Left lung (tissue), 4 donors: ENCODE measurements at regions not wholly inside any gene's neighbourhood (a gene's known extent, or its start where the extent isn't known, plus 50 kb on each side); places are given as distances from the start of the nearest gene placed in this dataset.
"Not testable (repeated sequence)": the region's sequence is repeated elsewhere in the genome, so short reads cannot be mapped to it uniquely, and the experiment has no call there.

Experiments
- ATAC-seq: fragments of 200-7000 bp; cut with Tn5 transposase; one replicate; pipeline ENCODE4 v1.9.1; 2020; ENCODE audit warnings: moderate library complexity
- DNase-seq, 4 donors: peaks; one replicate each; pipeline ENCODE4 v3.0.0-alpha.2; 2013 to 2020
- H3K27ac ChIP-seq, 2 donors: fragments of 200-600 bp; sonication (generic) in 1 of 2; one replicate each; pipeline versions ENCODE4 v1.5.0 to v1.8.0; 2020 to 2021
- H3K27me3 ChIP-seq, 2 donors: fragments of 200-600 bp; sonication (generic) in 1 of 2; one replicate each; pipeline versions ENCODE4 v1.5.0 to v1.8.0; 2020 to 2021
- H3K36me3 ChIP-seq, 2 donors: fragments of 200-600 bp; sonication (generic) in 1 of 2; one replicate each; pipeline versions ENCODE4 v1.5.0 to v1.8.0; 2020 to 2021
- H3K4me1 ChIP-seq, 2 donors: fragments of 200-600 bp; one replicate each; pipeline ENCODE4 v1.8.0; 2021
- H3K4me3 ChIP-seq, 2 donors: fragments of 200-600 bp; sonication (generic) in 1 of 2; one replicate each; pipeline versions ENCODE4 v1.5.0 to v1.8.0; 2020 to 2021; ENCODE audit warnings: mild to moderate bottlenecking in 1 of 2
- H3K9me3 ChIP-seq, 2 donors: fragments of 200-600 bp; sonication (generic) in 1 of 2; one replicate each; pipeline versions ENCODE4 v1.5.0 to v1.8.0; 2020 to 2021
- intact Hi-C, 2 donors: fragments of 100-400 bp; cut with DNase I; formaldehyde crosslinking; loops; one replicate each; pipeline versions ENCODE4 v1.11.2 to v1.14.2; 2022
- TF ChIP-seq, protein P1 (sequence below), 2 donors: fragments of 200-600 bp; sonication (generic) in 1 of 2; IDR thresholded peaks; one replicate each; pipeline versions ENCODE4 v1.5.0 to v1.8.0; 2021; ENCODE audit warnings: antibody characterized with exemption in 2 of 2
- donor health status: DM: no; HTN: yes; CAD: no.
- donor health status: DM: no; HTN: no; CAD: no.

DNA sequence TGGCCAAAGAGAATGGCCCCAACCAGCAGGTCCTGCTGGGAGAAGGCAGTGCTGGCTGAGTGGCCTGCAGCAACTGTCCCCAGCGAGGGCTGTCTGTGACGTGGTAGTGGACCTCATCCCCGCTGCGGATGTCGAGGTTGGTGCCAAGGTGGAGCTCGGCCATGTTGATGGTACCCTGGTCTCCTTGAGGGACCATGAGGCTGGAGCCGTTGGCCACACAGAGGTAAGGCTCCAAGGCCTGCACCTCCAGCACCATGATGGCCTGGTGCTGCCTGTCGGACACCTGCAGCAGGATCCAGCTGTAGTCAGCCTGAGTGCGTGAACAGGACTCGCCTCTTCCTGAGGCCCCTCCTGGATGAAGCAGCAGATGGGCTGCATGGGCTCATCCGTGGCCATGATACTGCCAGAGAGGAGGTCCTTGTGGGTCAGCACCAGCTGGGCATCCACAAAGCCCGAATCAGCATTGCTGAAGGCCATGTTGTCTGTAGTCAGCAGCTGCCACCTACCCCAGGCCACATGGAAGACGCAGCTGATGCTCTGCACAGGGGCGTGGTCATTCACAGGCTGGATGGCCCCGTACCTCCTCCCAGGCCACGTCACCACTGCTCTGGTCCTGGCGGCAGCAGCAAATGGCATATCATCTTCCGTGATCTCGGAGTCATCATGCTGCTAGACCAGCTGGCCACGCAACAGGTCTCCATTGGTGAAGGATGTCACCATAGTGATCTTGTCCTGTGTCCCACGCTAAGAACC, 167.5 kb downstream of the GOLGA6L4 start:
- ATAC-seq (no peak), DNase-seq (peak in 1 of 4 donors; percentile 20)
- Histone ChIP-seq H3K4me3 (no peak overlapping the region), H3K27ac (no peak overlapping the region), H3K27me3 (no peaks in the 10 kb centered on the region), H3K36me3 (no peaks in the 10 kb centered on the region), H3K4me1 (no peaks in the 10 kb centered on the region), H3K9me3 (no peaks in the 10 kb centered on the region)
- TF ChIP-seq, protein P1, sequence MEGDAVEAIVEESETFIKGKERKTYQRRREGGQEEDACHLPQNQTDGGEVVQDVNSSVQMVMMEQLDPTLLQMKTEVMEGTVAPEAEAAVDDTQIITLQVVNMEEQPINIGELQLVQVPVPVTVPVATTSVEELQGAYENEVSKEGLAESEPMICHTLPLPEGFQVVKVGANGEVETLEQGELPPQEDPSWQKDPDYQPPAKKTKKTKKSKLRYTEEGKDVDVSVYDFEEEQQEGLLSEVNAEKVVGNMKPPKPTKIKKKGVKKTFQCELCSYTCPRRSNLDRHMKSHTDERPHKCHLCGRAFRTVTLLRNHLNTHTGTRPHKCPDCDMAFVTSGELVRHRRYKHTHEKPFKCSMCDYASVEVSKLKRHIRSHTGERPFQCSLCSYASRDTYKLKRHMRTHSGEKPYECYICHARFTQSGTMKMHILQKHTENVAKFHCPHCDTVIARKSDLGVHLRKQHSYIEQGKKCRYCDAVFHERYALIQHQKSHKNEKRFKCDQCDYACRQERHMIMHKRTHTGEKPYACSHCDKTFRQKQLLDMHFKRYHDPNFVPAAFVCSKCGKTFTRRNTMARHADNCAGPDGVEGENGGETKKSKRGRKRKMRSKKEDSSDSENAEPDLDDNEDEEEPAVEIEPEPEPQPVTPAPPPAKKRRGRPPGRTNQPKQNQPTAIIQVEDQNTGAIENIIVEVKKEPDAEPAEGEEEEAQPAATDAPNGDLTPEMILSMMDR (IDR thresholded peaks at IDR 0.05), result no peak
- intact Hi-C loops, result no loop called here

DNA sequence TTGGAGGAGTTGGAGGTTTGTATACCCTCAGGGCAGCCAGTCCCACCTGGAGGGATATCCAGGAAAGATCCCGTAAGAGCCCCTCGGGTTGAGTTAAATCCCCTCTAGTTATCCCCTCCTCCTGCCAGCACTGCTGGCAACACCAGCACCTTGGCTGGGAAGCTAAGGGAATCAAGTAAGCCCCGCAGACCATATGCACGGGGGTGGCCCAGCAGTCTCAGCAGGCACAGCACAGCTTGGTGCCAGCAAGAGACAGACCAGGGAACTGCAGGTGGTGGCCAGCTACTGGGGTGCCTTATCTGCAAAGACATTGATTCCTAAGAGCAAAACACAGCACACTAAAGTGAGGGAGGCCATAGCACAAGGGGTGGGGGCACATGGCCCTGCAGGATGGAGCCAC, 173.8 kb downstream of the GOLGA6L4 start:
- H3K4me1 ChIP-seq, H3K27me3 ChIP-seq, ATAC-seq, H3K27ac ChIP-seq, H3K9me3 ChIP-seq, H3K36me3 ChIP-seq, intact Hi-C loops, DNase-seq, H3K4me3 ChIP-seq: not testable (repeated sequence)

DNA sequence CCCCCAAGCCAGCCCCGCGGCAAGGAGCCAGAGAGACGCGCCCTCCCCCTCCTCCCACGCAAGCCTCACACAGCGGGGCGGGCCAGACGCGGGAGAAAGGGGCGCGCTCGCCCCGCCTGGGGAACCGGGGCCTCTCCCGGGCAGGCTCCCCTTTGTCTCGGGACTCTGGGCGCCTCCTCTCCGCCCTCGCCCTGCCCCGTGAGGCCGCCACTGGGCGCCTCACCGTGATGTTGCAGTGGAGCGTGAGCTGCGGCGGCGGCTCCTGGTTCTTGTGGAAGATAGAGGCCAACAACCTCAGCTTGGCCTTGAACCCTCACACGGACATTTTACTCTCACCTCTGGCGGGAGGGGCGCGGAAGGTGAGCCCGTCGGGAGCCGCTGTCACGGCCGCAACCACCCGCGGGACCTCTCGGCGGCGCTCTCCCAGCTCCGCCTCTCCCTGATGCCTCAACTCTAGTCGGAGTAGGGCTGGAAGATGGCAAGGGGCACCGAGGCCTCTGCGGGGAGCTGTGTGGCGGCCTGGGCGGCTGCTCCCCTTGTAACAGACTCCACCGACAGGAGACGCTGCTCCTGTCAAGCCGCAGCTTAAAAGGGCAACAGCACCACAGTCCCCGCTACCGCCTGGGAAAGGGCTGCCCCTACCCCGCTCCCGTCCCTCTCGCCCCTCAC, 179.2 kb upstream of the ZSCAN2 start:
- Histone ChIP-seq H3K27ac (peak overlapping the region in 1 of 2 donors; percentile 48), H3K4me3 (peak overlapping the region; percentile 24 to 25)
- ATAC-seq, H3K36me3 ChIP-seq, H3K27me3 ChIP-seq, intact Hi-C loops, H3K4me1 ChIP-seq, H3K9me3 ChIP-seq: not testable (repeated sequence)
- peak in 2 of 4 donors; percentile 31 to 38 for DNase-seq

DNA sequence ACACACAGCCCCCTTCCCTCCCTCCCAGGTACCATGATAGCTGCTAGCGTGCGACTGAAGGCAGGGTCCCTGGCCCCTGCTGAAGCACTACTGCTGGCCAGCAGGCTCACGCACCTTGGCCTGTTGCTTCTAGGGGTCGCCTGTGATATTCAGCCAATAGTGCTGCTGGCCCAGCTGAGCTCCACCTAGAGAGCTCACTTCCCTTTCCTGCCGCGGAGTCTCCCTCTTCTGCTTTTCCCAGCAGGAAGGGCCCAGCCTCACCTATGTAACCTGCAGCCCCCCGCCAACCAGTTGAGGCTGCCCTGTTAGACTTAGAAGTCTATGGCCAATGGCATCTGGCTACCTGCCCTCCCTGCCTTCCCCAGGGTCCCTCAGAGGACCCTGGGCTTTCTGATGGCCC, 175.5 kb upstream of the ZSCAN2 start:
- peak in 2 of 4 donors; percentile 27 to 33 for DNase-seq
- H3K27ac ChIP-seq, H3K36me3 ChIP-seq, intact Hi-C loops, H3K9me3 ChIP-seq, H3K4me1 ChIP-seq, ATAC-seq, H3K27me3 ChIP-seq, H3K4me3 ChIP-seq: not testable (repeated sequence)

DNA sequence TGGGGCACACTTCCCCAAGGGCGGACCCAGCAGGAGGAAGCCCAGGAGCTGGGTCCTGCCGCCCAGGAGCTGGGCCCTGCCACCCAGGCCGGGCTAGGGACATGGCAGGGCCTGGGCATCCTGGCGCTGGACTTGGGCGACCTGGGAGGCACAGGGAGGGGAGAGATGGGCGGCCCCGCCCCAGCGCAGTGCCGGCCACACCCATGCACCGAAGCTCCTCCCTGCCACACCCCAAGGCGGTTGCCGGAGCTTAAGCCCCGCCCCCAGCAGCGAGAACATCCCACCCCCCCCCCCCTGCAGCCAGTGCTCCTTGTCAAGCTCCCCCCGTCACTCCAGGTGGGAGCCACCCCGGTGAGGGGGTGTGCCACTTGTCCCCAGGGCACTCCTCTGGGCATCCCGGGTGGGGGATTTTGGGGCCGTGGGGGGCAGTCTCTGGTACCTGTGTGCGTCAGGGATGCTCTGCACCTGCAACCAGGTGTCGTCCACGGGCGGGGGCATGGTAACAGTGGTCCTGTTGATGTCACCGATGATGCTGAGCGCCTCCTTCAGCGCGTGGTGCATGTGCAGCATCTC, 127.4 kb upstream of the ZSCAN2 start:
- H3K9me3 ChIP-seq, H3K4me3 ChIP-seq, DNase-seq, ATAC-seq, H3K4me1 ChIP-seq, H3K27ac ChIP-seq, intact Hi-C loops, H3K27me3 ChIP-seq, H3K36me3 ChIP-seq: not testable (repeated sequence)

DNA sequence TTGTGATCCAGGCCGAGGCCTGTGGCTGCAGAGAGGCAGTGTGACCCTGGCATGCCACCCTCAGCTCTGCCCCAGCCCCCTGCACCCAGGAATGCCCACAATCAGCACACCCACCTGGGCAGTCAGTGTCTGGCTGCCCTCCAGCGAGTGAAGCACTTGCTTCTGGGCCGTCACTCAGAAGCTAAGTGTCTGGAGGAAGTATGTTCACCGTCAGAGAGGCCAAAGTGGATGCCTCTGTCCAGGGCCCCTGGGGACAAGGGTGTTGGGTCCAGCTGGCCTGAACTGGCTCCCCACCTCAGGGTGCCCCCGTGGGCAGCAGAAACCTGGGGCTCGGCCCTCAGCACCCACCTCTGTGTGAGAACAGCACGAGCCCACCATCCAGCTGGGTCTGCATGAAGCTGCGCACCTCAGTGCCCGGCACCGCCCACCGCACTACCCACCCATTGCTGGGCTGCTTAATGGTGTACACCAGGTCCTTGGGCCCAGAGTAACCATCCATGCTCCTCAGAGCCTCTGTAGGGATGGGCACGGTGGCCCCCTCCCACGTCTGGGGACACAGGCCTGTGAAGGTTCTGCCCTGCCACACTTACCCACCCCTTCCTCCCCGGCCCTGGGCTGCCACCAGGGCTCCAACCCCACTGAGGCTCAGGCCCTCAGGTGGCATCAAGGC, 124.3 kb upstream of the ZSCAN2 start:
- DNase-seq, H3K4me1 ChIP-seq, H3K4me3 ChIP-seq, H3K27ac ChIP-seq, H3K27me3 ChIP-seq, H3K9me3 ChIP-seq, H3K36me3 ChIP-seq, intact Hi-C loops: not testable (repeated sequence)
- peak; percentile 87 for ATAC-seq

DNA sequence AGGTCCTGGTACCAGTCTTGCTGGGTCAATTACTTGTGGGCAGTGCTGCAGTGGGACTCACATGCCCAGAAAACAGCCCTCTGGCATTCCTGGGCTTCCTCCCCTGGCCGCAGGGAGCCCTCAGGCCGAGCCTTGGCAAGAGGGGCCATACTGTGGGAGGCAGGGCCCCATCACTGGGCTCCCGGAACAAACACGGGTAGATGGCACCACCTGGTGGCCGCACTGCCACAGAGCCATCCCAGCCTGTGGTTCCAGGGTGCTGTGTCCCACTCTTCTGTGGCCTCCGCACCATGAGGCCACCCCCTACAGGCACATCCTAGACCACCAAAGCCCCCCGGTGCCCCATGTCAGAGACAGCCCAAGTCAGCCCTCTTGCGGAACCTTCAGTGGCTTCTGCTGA, 123.3 kb upstream of the ZSCAN2 start:
- H3K36me3 ChIP-seq, DNase-seq, H3K4me3 ChIP-seq, H3K27me3 ChIP-seq, H3K27ac ChIP-seq, H3K4me1 ChIP-seq, H3K9me3 ChIP-seq, intact Hi-C loops: not testable (repeated sequence)
- peak; percentile 94 for ATAC-seq

DNA sequence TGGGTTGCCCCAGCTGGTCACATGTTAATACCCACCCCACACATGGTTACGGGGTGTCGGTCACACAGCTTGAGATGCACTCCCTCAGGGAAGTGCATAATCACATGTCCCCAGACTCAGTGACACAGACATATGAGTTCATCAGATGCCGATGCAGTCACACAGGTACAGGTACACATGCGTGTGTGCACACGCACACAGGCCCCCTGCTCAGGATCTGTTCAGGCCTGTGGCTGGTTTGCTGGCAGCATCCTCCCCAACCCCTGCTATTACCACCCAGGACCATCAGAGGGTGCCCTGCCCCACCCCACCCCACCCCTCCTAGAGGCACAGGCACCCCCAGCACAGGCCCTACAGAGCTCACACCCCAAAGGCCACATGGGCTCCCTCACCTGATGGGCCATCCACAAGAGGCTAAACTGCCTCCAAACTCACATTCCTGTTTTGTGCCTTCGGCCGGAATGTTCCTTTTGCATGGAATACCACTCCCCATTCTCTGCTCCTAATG, 120.6 kb upstream of the ZSCAN2 start:
- H3K4me1 ChIP-seq, H3K27ac ChIP-seq, intact Hi-C loops, H3K9me3 ChIP-seq, H3K27me3 ChIP-seq, DNase-seq, ATAC-seq, H3K4me3 ChIP-seq, H3K36me3 ChIP-seq: not testable (repeated sequence)

DNA sequence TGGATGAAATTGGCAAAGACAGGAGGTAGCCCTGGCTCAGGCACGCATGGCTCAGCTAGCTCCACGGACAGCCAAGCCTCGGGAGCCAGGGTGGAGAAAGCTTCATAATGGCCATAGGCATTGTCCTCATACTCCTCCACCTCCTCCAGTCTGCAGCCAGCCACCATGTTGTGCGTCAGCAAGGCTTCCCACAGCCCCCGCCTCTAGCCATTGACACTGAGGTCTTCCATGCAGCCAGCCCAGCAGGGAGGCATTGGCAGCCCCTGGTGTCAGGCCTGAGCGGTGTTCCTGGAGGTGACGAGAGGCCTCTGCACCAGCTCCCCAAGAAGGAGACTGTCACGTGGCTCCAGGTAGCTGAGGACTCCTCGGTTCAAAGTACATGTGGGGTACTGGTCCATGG, 117.0 kb upstream of the ZSCAN2 start:
- H3K36me3 ChIP-seq, H3K27ac ChIP-seq, H3K4me1 ChIP-seq, ATAC-seq, H3K27me3 ChIP-seq, H3K4me3 ChIP-seq, H3K9me3 ChIP-seq, intact Hi-C loops: not testable (repeated sequence)
- DNase-seq, result peak in 2 of 4 donors; percentile 26 to 37

DNA sequence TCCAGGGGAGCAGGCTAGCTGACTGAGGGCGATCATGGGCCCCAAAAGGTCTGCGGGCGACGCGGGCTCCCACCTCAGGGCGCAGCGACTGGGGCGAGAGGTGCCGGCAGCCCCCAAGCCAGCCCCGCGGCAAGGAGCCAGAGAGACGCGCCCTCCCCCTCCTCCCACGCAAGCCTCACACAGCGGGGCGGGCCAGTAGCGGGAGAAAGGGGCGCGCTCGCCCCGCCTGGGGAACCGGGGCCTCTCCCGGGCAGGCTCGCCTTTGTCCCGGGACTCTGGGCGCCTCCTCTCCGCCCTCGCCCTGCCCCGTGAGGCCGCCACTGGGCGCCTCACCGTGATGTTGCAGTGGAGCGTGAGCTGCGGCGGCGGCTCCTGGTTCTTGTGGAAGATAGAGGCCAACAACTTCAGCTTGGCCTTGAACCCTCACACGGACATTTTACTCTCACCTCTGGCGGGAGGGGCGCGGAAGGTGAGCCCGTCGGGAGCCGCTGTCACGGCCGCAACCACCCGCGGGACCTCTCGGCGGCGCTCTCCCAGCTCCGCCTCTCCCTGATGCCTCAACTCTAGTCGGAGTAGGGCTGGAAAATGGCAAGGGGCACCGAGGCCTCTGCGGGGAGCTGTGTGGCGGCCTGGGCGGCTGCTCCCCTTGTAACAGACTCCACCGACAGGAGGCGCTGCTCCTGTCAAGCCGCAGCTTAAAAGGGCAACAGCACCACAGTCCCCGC, 100.5 kb upstream of the ZSCAN2 start:
- H3K4me1 ChIP-seq, H3K36me3 ChIP-seq, H3K9me3 ChIP-seq, H3K27me3 ChIP-seq, H3K27ac ChIP-seq, ATAC-seq, intact Hi-C loops: not testable (repeated sequence)
- peak overlapping the region in 1 of 2 donors; percentile 27 for H3K4me3 ChIP-seq
- DNase-seq, result peak in 2 of 4 donors; percentile 31 to 79

DNA sequence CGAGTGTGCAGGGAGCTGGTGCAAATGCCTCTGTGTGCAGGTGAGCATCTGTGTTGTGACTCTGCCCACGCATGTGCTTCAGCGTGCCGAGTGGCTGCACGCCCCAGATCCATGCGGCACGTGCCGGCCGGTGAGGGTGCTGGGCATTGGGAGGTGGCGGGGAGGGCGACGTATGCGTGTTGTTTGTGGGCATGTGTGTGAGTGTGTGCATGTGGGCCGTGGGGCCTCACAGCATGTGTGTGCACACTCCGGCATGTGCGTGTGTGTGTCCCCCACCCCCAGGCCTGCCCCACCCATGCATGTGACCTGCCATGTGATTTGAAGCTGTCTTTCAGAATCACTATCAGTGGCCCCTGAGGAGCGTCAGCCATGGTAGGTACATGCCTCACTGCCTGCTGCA, 97.7 kb upstream of the ZSCAN2 start:
- H3K36me3 ChIP-seq, H3K4me1 ChIP-seq, H3K27me3 ChIP-seq, intact Hi-C loops, H3K27ac ChIP-seq, ATAC-seq, H3K9me3 ChIP-seq, H3K4me3 ChIP-seq: not testable (repeated sequence)
- peak in 2 of 4 donors; percentile 4 to 21 for DNase-seq
